ENCODE measurements at regions not wholly inside any gene's neighbourhood (a gene's known extent, or its start where the extent isn't known, plus 50 kb on each side); places are given as distances from the start of the nearest gene placed in this dataset.

DNA sequence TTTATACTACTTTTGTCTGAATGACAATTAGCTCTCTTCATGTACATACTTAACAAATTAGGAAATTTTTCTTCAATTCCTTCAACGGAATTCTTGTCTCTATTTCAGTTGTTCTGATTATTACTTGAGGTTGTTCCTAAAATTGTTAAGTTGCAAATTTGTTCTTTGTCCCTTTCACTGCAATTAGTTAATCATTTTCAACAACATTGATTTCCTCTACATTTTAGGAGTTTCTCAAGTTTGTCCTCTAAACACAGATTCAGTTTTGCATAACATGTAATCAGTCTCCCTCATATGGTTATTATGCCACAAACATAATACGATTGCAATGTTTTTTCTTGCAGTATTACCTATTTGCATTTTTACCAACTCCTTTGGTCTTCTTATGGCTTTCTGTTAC, 283.5 kb downstream of the SV2B start:
- 71 to 73% methylated on average over 2 of the region's 2 CpGs for WGBS, 2 donors
- DNase-seq (ENCODE audit: low spot score in 2 of 2) = no peak
- TF ChIP-seq, protein P1, sequence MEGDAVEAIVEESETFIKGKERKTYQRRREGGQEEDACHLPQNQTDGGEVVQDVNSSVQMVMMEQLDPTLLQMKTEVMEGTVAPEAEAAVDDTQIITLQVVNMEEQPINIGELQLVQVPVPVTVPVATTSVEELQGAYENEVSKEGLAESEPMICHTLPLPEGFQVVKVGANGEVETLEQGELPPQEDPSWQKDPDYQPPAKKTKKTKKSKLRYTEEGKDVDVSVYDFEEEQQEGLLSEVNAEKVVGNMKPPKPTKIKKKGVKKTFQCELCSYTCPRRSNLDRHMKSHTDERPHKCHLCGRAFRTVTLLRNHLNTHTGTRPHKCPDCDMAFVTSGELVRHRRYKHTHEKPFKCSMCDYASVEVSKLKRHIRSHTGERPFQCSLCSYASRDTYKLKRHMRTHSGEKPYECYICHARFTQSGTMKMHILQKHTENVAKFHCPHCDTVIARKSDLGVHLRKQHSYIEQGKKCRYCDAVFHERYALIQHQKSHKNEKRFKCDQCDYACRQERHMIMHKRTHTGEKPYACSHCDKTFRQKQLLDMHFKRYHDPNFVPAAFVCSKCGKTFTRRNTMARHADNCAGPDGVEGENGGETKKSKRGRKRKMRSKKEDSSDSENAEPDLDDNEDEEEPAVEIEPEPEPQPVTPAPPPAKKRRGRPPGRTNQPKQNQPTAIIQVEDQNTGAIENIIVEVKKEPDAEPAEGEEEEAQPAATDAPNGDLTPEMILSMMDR (IDR thresholded peaks at IDR 0.05) = no peak
- Histone ChIP-seq H3K4me1 (no peaks in the 10 kb centered on the region), H3K36me3 (no peaks in the 10 kb centered on the region), H3K27ac (no peak overlapping the region), H3K4me3 (no peak overlapping the region), H3K9me3 (peaks cover 0 to 7% (median 0%) of the 10 kb centered on the region in 4 donors), H3K27me3 (no peaks in the 10 kb centered on the region)

DNA sequence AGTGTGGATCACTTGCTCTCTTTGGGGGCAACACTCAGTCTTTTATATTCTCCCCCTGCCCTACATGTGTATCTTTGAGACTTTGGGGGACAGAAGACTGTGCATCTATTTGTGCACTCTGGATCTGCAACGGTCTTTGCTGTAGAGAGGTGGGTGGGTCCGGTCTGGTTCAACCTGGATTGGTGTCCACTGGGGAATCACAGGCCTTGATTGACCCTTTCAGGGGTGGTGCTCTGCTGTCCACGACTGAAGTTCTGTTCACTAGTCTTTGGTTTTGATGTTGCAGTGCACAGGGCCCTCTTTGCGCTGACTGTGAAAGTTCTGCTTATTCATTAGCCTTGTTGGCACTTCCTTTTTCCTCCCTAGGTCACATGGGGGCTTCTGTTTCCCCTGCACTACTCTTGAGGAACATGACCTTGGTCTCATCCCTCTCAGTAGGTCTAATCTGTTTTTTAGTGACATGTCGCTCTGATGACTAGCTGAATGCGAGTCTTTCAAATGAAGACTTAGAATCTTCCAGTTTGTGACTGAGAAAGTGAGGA, 284.2 kb downstream of the SV2B start:
- Histone ChIP-seq H3K36me3 (no peaks in the 10 kb centered on the region), H3K27ac (no peak overlapping the region), H3K27me3 (no peaks in the 10 kb centered on the region), H3K4me3 (no peak overlapping the region), H3K9me3 (peaks cover 0 to 7% (median 0%) of the 10 kb centered on the region in 4 donors), H3K4me1 (no peaks in the 10 kb centered on the region)
- 60 to 82% methylated on average over 5 to 6 of the region's 6 CpGs for WGBS, 2 donors
- no peak for TF ChIP-seq POLR2A (IDR thresholded peaks at IDR 0.05)
- TF ChIP-seq EP300 (IDR thresholded peaks at IDR 0.05) = no peak
- TF ChIP-seq, protein P1 (IDR thresholded peaks at IDR 0.05) = no peak
- no peak for DNase-seq (ENCODE audit: low spot score in 2 of 2)

DNA sequence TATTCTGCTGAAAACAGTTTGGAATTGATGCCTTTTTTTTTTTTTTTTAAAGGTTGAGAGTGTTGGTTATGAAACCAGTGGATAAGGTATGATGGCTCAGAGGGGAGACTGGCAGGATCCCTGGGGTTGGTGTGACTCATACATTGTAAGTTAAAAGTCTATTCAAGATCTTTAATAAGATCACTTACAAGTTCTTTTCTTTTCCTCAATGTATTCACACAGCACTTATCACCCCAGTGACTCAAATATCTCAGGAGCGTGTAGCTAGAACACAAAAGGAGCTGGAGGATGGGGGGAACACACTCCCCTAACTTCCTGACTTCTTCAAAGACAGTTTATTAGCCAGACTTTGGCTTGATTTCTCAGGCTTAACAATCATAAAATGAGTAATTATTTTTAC, 285.3 kb downstream of the SV2B start:
- Histone ChIP-seq H3K4me3 (no peak overlapping the region), H3K36me3 (no peaks in the 10 kb centered on the region), H3K27ac (no peak overlapping the region), H3K9me3 (no peaks in the 10 kb centered on the region), H3K27me3 (no peaks in the 10 kb centered on the region), H3K4me1 (no peaks in the 10 kb centered on the region)
- DNase-seq (ENCODE audit: low spot score in 2 of 2) = no peak
- 0 to 27% methylated on average over 1 of the region's 1 CpG for WGBS, 2 donors
- TF ChIP-seq, protein P1 (IDR thresholded peaks at IDR 0.05) = no peak
- TF ChIP-seq POLR2A (IDR thresholded peaks at IDR 0.05) (no peak), EP300 (IDR thresholded peaks at IDR 0.05) (no peak)

DNA sequence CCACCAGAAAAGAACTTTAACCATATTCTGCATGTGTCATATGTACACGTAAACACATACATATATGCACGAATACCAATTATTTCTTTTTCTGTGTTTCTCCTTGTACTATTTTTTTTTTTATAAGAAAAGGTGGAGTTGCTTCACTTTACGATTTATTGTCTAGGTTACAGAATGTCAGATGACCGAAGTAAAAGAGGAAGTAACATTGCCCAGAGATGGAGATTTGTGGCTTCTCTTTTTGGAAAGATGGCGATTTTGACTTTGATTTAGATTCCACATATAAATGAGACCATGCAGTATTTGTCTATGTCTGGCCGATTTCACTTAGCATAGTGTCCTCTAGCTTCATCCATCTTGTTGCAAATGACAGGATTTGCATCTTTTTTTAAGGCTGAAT, 293.1 kb downstream of the SV2B start:
- no peak overlapping the region for H3K27ac ChIP-seq
- no peak for DNase-seq (ENCODE audit: low spot score in 2 of 2)
- H3K27me3 ChIP-seq = no peaks in the 10 kb centered on the region
- 79 to 81% methylated on average over 6 of the region's 6 CpGs for WGBS, 2 donors
- H3K4me3 ChIP-seq = no peak overlapping the region
- no peaks in the 10 kb centered on the region for H3K36me3 ChIP-seq
- H3K9me3 ChIP-seq = peaks cover 0 to 14% (median under 1%) of the 10 kb centered on the region in 4 donors
- TF ChIP-seq POLR2A (IDR thresholded peaks at IDR 0.05) (no peak), EP300 (IDR thresholded peaks at IDR 0.05) (no peak)
- TF ChIP-seq, protein P1 (IDR thresholded peaks at IDR 0.05) = no peak
- no peaks in the 10 kb centered on the region for H3K4me1 ChIP-seq

DNA sequence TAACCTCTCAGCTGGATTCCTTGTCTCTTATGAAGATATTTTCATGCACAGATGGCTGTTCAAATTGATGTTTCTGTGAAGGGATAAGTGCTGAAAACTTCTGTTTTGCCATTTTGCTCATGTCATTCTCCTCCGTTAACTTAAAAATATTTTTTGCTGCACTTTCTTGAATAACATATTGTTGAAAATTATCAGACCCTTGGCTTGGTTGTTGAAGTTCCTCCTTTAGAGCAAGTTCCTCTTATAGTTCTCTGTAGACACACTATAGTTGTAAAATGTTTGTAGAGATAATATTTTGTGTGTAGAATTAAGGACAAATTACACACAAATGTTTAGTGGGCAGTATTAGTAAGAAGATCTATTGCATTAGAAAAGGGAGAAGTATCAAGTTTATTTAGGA, 300.4 kb downstream of the SV2B start:
- no peaks in the 10 kb centered on the region for H3K4me1 ChIP-seq
- no peak for DNase-seq (ENCODE audit: low spot score in 2 of 2)
- H3K27ac ChIP-seq = no peak overlapping the region
- peaks cover 0 to 14% (median 6%) of the 10 kb centered on the region in 4 donors for H3K9me3 ChIP-seq
- TF ChIP-seq, protein P1 (IDR thresholded peaks at IDR 0.05) = no peak
- TF ChIP-seq POLR2A (IDR thresholded peaks at IDR 0.05) (no peak), EP300 (IDR thresholded peaks at IDR 0.05) (no peak)
- H3K4me3 ChIP-seq = no peak overlapping the region
- H3K27me3 ChIP-seq = no peaks in the 10 kb centered on the region
- no peaks in the 10 kb centered on the region for H3K36me3 ChIP-seq
- 70 to 86% methylated on average over 1 of the region's 1 CpG for WGBS, 2 donors
